CD8-positive, alpha-beta memory T cell (primary cell): ENCODE measurements at regions not wholly inside any gene's neighbourhood (a gene's known extent, or its start where the extent isn't known, plus 50 kb on each side); places are given as distances from the start of the nearest gene placed in this dataset.

Experiments
- CTCF ChIA-PET: fragments of 350-600 bp; sonication (Branson Sonifier 250); formaldehyde crosslinking; loops from one replicate; lab custom pipeline; 2021; ENCODE audit warnings: antibody characterized with exemption; lab: Charles Lee
- POLR2A ChIA-PET: fragments of 350-600 bp; sonication (Branson Sonifier 250); formaldehyde crosslinking; loops from one replicate; lab custom pipeline; 2021; ENCODE audit warnings: antibody characterized with exemption; lab: Charles Lee
- DNase-seq, 5 donors: peaks; one replicate each; pipeline versions ENCODE4 v3.0.0 to v3.0.0-alpha.2; 2020 to 2022; ENCODE audit warnings: mixed read lengths in 1 of 5
- H3K27ac ChIP-seq: one replicate; pipeline ENCODE4 v1.7.0; 2013; ENCODE audit warnings: low read depth, mild to moderate bottlenecking, low read length, moderate library complexity
- H3K27me3 ChIP-seq: 2 replicates; pipeline ENCODE4 v1.7.0; 2013; ENCODE audit warnings: low read length, mild to moderate bottlenecking; ENCODE audit not compliant: insufficient read depth, poor library complexity, severe bottlenecking
- H3K36me3 ChIP-seq: 2 replicates; pipeline ENCODE4 v1.7.0; 2013; ENCODE audit warnings: mild to moderate bottlenecking, low read length, moderate library complexity; ENCODE audit not compliant: insufficient read depth
- H3K4me1 ChIP-seq: 2 replicates; pipeline ENCODE4 v1.7.0; 2013; ENCODE audit warnings: mild to moderate bottlenecking, low read length, moderate library complexity; ENCODE audit not compliant: insufficient read depth
- H3K4me3 ChIP-seq: 2 replicates; pipeline ENCODE4 v1.7.0; 2013; ENCODE audit warnings: mild to moderate bottlenecking, low read length
- H3K9me3 ChIP-seq: 2 replicates; pipeline ENCODE4 v1.7.0; 2013; ENCODE audit warnings: mild to moderate bottlenecking, low read length
- H3K27ac Mint-ChIP-seq, 8 donors: one replicate each; pipeline ENCODE4 v1.8.0; 2020 to 2021; ENCODE audit warnings: mixed read lengths in 8 of 8, mild to moderate bottlenecking in 6 of 8, inconsistent platforms in 3 of 8, moderate library complexity in 3 of 8
- H3K27me3 Mint-ChIP-seq, 2 donors: one replicate each; pipeline ENCODE4 v1.8.0; 2020 to 2021; ENCODE audit warnings: mixed read lengths in 2 of 2, mild to moderate bottlenecking in 1 of 2, moderate library complexity in 1 of 2
- H3K36me3 Mint-ChIP-seq, 3 donors: one replicate each; pipeline ENCODE4 v1.8.0; 2020 to 2021; ENCODE audit warnings: mixed read lengths in 3 of 3, inconsistent platforms in 1 of 3, mild to moderate bottlenecking in 1 of 3
- H3K4me1 Mint-ChIP-seq, 3 donors: one replicate each; pipeline ENCODE4 v1.8.0; 2020 to 2021; ENCODE audit warnings: mixed read lengths in 3 of 3, inconsistent platforms in 1 of 3, mild to moderate bottlenecking in 1 of 3
- H3K4me3 Mint-ChIP-seq, 7 donors: one replicate each; pipeline ENCODE4 v1.8.0; 2020 to 2021; ENCODE audit warnings: mixed read lengths in 7 of 7, mild to moderate bottlenecking in 6 of 7, moderate library complexity in 4 of 7, inconsistent platforms in 2 of 7
- H3K9me3 Mint-ChIP-seq, 5 donors: one replicate each; pipeline ENCODE4 v1.8.0; 2020 to 2022; ENCODE audit warnings: mixed read lengths in 5 of 5, mild to moderate bottlenecking in 3 of 5, moderate library complexity in 2 of 5, inconsistent platforms in 1 of 5

GRCh38 chrX:13440176-13440575 is 120.3 kb upstream of the ATXN3L start:
- Histone ChIP-seq H3K27ac (no peak overlapping the region), H3K27me3 (no peaks in the 10 kb centered on the region), H3K36me3 (no peaks in the 10 kb centered on the region), H3K9me3 (no peaks in the 10 kb centered on the region), H3K4me1 (no peaks in the 10 kb centered on the region), H3K4me3 (no peak overlapping the region)
- peaks cover 0 to 21% of the 10 kb centered on the region in 2 donors for H3K27me3 Mint-ChIP-seq
- no peak overlapping the region for H3K27ac Mint-ChIP-seq
- H3K4me3 Mint-ChIP-seq, result no peak overlapping the region
- CTCF ChIA-PET, result no interaction called here
- no peaks in the 10 kb centered on the region for H3K4me1 Mint-ChIP-seq
- H3K36me3 Mint-ChIP-seq, result peaks cover 0 to 4% (median 0%) of the 10 kb centered on the region in 3 donors
- H3K9me3 Mint-ChIP-seq, result peaks cover 0 to 3% (median 0%) of the 10 kb centered on the region in 5 donors
- POLR2A ChIA-PET, result no interaction called here
- DNase-seq, result no peak

- no peak overlapping the region for H3K4me3 ChIP-seq
- peaks cover 0 to 2% (median 0%) of the 10 kb centered on the region in 5 donors for H3K9me3 Mint-ChIP-seq
- H3K27ac ChIP-seq, result no peak overlapping the region
- no peak overlapping the region for H3K27ac Mint-ChIP-seq
- H3K36me3 Mint-ChIP-seq, result no peaks in the 10 kb centered on the region
- no peaks in the 10 kb centered on the region for H3K27me3 ChIP-seq
- H3K4me1 ChIP-seq, result no peaks in the 10 kb centered on the region
- peaks cover 7 to 9% (median 7%) of the 10 kb centered on the region in 3 donors for H3K4me1 Mint-ChIP-seq
- POLR2A ChIA-PET, result no interaction called here
- H3K4me3 Mint-ChIP-seq, result no peak overlapping the region
- no peak for DNase-seq
- H3K9me3 ChIP-seq, result no peaks in the 10 kb centered on the region
- peaks cover 0 to 9% of the 10 kb centered on the region in 2 donors for H3K27me3 Mint-ChIP-seq
- H3K36me3 ChIP-seq, result no peaks in the 10 kb centered on the region
- CTCF ChIA-PET, result no interaction called here
Measured at GRCh38 chrX:13433298-13433605, 113.4 kb upstream of the ATXN3L start.

GRCh38 chrX:13432414-13433297 is 112.8 kb upstream of the ATXN3L start:
- Mint-ChIP-seq H3K27me3 (peaks cover 0 to 9% of the 10 kb centered on the region in 2 donors), H3K27ac (no peak overlapping the region), H3K4me3 (no peak overlapping the region), H3K9me3 (peaks cover 0 to 2% (median 0%) of the 10 kb centered on the region in 5 donors), H3K4me1 (peaks cover 12 to 15% (median 13%) of the 10 kb centered on the region in 3 donors), H3K36me3 (no peaks in the 10 kb centered on the region)
- H3K4me1 ChIP-seq, result no peaks in the 10 kb centered on the region
- no peaks in the 10 kb centered on the region for H3K27me3 ChIP-seq
- DNase-seq, result no peak
- H3K36me3 ChIP-seq, result no peaks in the 10 kb centered on the region
- H3K27ac ChIP-seq, result no peak overlapping the region
- POLR2A ChIA-PET, result no interaction called here
- CTCF ChIA-PET, result no interaction called here
- no peaks in the 10 kb centered on the region for H3K9me3 ChIP-seq
- H3K4me3 ChIP-seq, result no peak overlapping the region

- Histone ChIP-seq H3K4me1 (no peaks in the 10 kb centered on the region), H3K36me3 (no peaks in the 10 kb centered on the region), H3K27me3 (no peaks in the 10 kb centered on the region), H3K27ac (no peak overlapping the region), H3K9me3 (no peaks in the 10 kb centered on the region), H3K4me3 (no peak overlapping the region)
- no peak for DNase-seq
- Mint-ChIP-seq H3K4me3 (no peak overlapping the region), H3K4me1 (peaks cover 12 to 16% (median 15%) of the 10 kb centered on the region in 3 donors), H3K36me3 (no peaks in the 10 kb centered on the region), H3K9me3 (peaks cover 0 to 2% (median 0%) of the 10 kb centered on the region in 5 donors), H3K27ac (peak overlapping the region in 1 of 8 donors; percentile 77), H3K27me3 (peaks cover 0 to 4% of the 10 kb centered on the region in 2 donors)
- ChIA-PET POLR2A (no interaction called here), CTCF (no interaction called here)
Measured at GRCh38 chrX:13430136-13430827, 110.4 kb upstream of the ATXN3L start.

GRCh38 chrX:13428053-13428786 is 108.4 kb upstream of the ATXN3L start:
- Mint-ChIP-seq H3K27ac (peak overlapping the region in 5 of 8 donors; percentile 2 to 80 (median 43)), H3K36me3 (no peaks in the 10 kb centered on the region), H3K27me3 (peaks cover 0 to 5% of the 10 kb centered on the region in 2 donors), H3K4me3 (peak overlapping the region in 2 of 7 donors; percentile 1 to 27), H3K4me1 (peaks cover 12 to 16% (median 15%) of the 10 kb centered on the region in 3 donors), H3K9me3 (peaks cover 0 to 2% (median 0%) of the 10 kb centered on the region in 5 donors)
- ChIA-PET POLR2A (interaction anchor here (0.7 to 0.8 kb wide), 2 partner anchors 46 to 60 kb away, joined by 3 read pairs; no protein-coding TSS in a partner anchor), CTCF (no interaction called here)
- Histone ChIP-seq H3K4me3 (no peak overlapping the region), H3K27ac (no peak overlapping the region), H3K27me3 (no peaks in the 10 kb centered on the region), H3K9me3 (no peaks in the 10 kb centered on the region), H3K4me1 (no peaks in the 10 kb centered on the region), H3K36me3 (no peaks in the 10 kb centered on the region)
- peak in 2 of 5 donors; percentile 13 to 43 for DNase-seq

GRCh38 chrX:13427441-13428052 is 107.7 kb upstream of the ATXN3L start:
- ChIA-PET POLR2A (interaction anchor here (0.7 kb wide), 1 partner anchor 59 kb away, joined by 3 read pairs; no protein-coding TSS in a partner anchor), CTCF (no interaction called here)
- Histone ChIP-seq H3K36me3 (no peaks in the 10 kb centered on the region), H3K27me3 (no peaks in the 10 kb centered on the region), H3K4me3 (no peak overlapping the region), H3K9me3 (no peaks in the 10 kb centered on the region), H3K27ac (no peak overlapping the region), H3K4me1 (no peaks in the 10 kb centered on the region)
- no peak for DNase-seq
- peaks cover 0 to 2% (median 0%) of the 10 kb centered on the region in 5 donors for H3K9me3 Mint-ChIP-seq
- H3K4me1 Mint-ChIP-seq, result peaks cover 12 to 16% (median 15%) of the 10 kb centered on the region in 3 donors
- peak overlapping the region in 2 of 8 donors; percentile 4 to 78 for H3K27ac Mint-ChIP-seq
- no peak overlapping the region for H3K4me3 Mint-ChIP-seq
- H3K27me3 Mint-ChIP-seq, result peaks cover 0 to 5% of the 10 kb centered on the region in 2 donors
- no peaks in the 10 kb centered on the region for H3K36me3 Mint-ChIP-seq

- no peaks in the 10 kb centered on the region for H3K9me3 ChIP-seq
- Mint-ChIP-seq H3K9me3 (peaks cover 0 to 2% (median 0%) of the 10 kb centered on the region in 5 donors), H3K4me3 (no peak overlapping the region), H3K27me3 (peaks cover 0 to 13% of the 10 kb centered on the region in 2 donors), H3K27ac (no peak overlapping the region), H3K4me1 (no peaks in the 10 kb centered on the region), H3K36me3 (no peaks in the 10 kb centered on the region)
- ChIA-PET CTCF (no interaction called here), POLR2A (no interaction called here)
- H3K36me3 ChIP-seq, result no peaks in the 10 kb centered on the region
- no peak overlapping the region for H3K4me3 ChIP-seq
- H3K27ac ChIP-seq, result no peak overlapping the region
- H3K4me1 ChIP-seq, result no peaks in the 10 kb centered on the region
- DNase-seq, result no peak
- H3K27me3 ChIP-seq, result no peaks in the 10 kb centered on the region
Measured at GRCh38 chrX:13420545-13421183, 100.8 kb upstream of the ATXN3L start.
